KBM-7 (cell line): ENCODE measurements at regions not wholly inside any gene's neighbourhood (a gene's known extent, or its start where the extent isn't known, plus 50 kb on each side); places are given as distances from the start of the nearest gene placed in this dataset.

Experiments
- DNase-seq: peaks from one replicate; pipeline ENCODE4 v3.0.0-alpha.2; 2015
- in situ Hi-C: fragments of 300-500 bp; cut with MboI; formaldehyde crosslinking; loops from 2 replicates; pipeline ENCODE4 v1.14.3; 2020; ENCODE audit warnings: low sequenced_read_pairs, low pct_unique_long_range_greater_than_20kb, mixed read lengths

- DNase-seq: no peak
- in situ Hi-C loops: no loop called here
These were observed 139.1 kb downstream of the CYP26B1 start for GRCh38 chr2:72008608-72009007.

GRCh38 chr2:72007402-72007801, 140.3 kb downstream of the CYP26B1 start:
- DNase-seq: no peak
- in situ Hi-C loops: no loop called here

GRCh38 chr2:72006188-72006736, 141.4 kb downstream of the CYP26B1 start:
- in situ Hi-C loops: no loop called here
- DNase-seq: no peak

- DNase-seq: no peak
- in situ Hi-C loops: no loop called here
These were observed 142.7 kb downstream of the CYP26B1 start for GRCh38 chr2:72004976-72005375.

GRCh38 chr2:72004201-72004915, 143.3 kb downstream of the CYP26B1 start:
- in situ Hi-C loops: no loop called here
- no peak for DNase-seq

GRCh38 chr2:72003796-72004195, 143.9 kb downstream of the CYP26B1 start:
- no peak for DNase-seq
- in situ Hi-C loops: no loop called here

- DNase-seq: no peak
- in situ Hi-C loops: no loop called here
These were observed 144.5 kb downstream of the CYP26B1 start for GRCh38 chr2:72003124-72003523.

- in situ Hi-C loops: no loop called here
- no peak for DNase-seq
These were observed 145.5 kb downstream of the CYP26B1 start for GRCh38 chr2:72001937-72002690.

- no peak for DNase-seq
- in situ Hi-C loops: no loop called here
These were observed 147.6 kb downstream of the CYP26B1 start for GRCh38 chr2:72000110-72000509.

GRCh38 chr2:71999580-71999979, 148.1 kb downstream of the CYP26B1 start:
- no peak for DNase-seq
- in situ Hi-C loops: no loop called here

GRCh38 chr2:71997843-71998242, 149.8 kb downstream of the CYP26B1 start:
- in situ Hi-C loops: no loop called here
- DNase-seq: no peak

- peak; percentile 11 for DNase-seq
- in situ Hi-C loops: no loop called here
These were observed 152.5 kb downstream of the CYP26B1 start for GRCh38 chr2:71995067-71995665.

GRCh38 chr2:71992036-71992435, 155.6 kb downstream of the CYP26B1 start:
- in situ Hi-C loops: no loop called here
- no peak for DNase-seq

- no peak for DNase-seq
- in situ Hi-C loops: no loop called here
These were observed 156.3 kb downstream of the CYP26B1 start for GRCh38 chr2:71991397-71991796.

- in situ Hi-C loops: no loop called here
- no peak for DNase-seq
These were observed 156.8 kb downstream of the CYP26B1 start for GRCh38 chr2:71990826-71991225.

GRCh38 chr2:71990122-71990521, 157.5 kb downstream of the CYP26B1 start:
- in situ Hi-C loops: no loop called here
- DNase-seq: no peak

- in situ Hi-C loops: no loop called here
These were observed 158.0 kb downstream of the CYP26B1 start for GRCh38 chr2:71989671-71990070.

GRCh38 chr2:71988170-71988569, 159.5 kb downstream of the CYP26B1 start:
- in situ Hi-C loops: no loop called here
- no peak for DNase-seq

More at GRCh38 chr2:71989671-71990070, 158.0 kb downstream of the CYP26B1 start:
- DNase-seq: no peak

- in situ Hi-C loops: no loop called here
- DNase-seq: no peak
These were observed 171.0 kb downstream of the CYP26B1 start for GRCh38 chr2:71976685-71977084.

- in situ Hi-C loops: no loop called here
- no peak for DNase-seq
These were observed 172.8 kb downstream of the CYP26B1 start for GRCh38 chr2:71974846-71975245.
